ENCODE measurements at regions not wholly inside any gene's neighbourhood (a gene's known extent, or its start where the extent isn't known, plus 50 kb on each side); places are given as distances from the start of the nearest gene placed in this dataset.

GRCh38 chr4:26238426-26238777 lies 82.4 kb upstream of the RBPJ start:
- TF ChIP-seq TCF12 (IDR thresholded peaks at IDR 0.05; ENCODE audit: low read depth) (no peak), YY1 (IDR thresholded peaks at IDR 0.05; ENCODE audit: low read depth) (no peak), ZBTB7A (IDR thresholded peaks at IDR 0.05; ENCODE audit: low read depth) (no peak), TEAD4 (IDR thresholded peaks at IDR 0.05) (no peak), RAD21 (IDR thresholded peaks at IDR 0.05; ENCODE audit: low read depth) (no peak)
- TF ChIP-seq, protein P1, sequence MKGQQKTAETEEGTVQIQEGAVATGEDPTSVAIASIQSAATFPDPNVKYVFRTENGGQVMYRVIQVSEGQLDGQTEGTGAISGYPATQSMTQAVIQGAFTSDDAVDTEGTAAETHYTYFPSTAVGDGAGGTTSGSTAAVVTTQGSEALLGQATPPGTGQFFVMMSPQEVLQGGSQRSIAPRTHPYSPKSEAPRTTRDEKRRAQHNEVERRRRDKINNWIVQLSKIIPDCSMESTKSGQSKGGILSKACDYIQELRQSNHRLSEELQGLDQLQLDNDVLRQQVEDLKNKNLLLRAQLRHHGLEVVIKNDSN (IDR thresholded peaks at IDR 0.05) = no peak

GRCh38 chr4:26238778-26239679 lies 81.8 kb upstream of the RBPJ start:
- TF ChIP-seq CEBPB (IDR thresholded peaks at IDR 0.05) = no peak
- no peak for TF ChIP-seq TAF1 (IDR thresholded peaks at IDR 0.05; ENCODE audit: low read depth)
- no peak for TF ChIP-seq CREB1 (IDR thresholded peaks at IDR 0.05; ENCODE audit: low read depth)
- no peak for TF ChIP-seq EGR1 (IDR thresholded peaks at IDR 0.05)
- no peak for TF ChIP-seq FOXM1 (IDR thresholded peaks at IDR 0.05; ENCODE audit: borderline replicate concordance, low read depth)
- TF ChIP-seq, protein P2, sequence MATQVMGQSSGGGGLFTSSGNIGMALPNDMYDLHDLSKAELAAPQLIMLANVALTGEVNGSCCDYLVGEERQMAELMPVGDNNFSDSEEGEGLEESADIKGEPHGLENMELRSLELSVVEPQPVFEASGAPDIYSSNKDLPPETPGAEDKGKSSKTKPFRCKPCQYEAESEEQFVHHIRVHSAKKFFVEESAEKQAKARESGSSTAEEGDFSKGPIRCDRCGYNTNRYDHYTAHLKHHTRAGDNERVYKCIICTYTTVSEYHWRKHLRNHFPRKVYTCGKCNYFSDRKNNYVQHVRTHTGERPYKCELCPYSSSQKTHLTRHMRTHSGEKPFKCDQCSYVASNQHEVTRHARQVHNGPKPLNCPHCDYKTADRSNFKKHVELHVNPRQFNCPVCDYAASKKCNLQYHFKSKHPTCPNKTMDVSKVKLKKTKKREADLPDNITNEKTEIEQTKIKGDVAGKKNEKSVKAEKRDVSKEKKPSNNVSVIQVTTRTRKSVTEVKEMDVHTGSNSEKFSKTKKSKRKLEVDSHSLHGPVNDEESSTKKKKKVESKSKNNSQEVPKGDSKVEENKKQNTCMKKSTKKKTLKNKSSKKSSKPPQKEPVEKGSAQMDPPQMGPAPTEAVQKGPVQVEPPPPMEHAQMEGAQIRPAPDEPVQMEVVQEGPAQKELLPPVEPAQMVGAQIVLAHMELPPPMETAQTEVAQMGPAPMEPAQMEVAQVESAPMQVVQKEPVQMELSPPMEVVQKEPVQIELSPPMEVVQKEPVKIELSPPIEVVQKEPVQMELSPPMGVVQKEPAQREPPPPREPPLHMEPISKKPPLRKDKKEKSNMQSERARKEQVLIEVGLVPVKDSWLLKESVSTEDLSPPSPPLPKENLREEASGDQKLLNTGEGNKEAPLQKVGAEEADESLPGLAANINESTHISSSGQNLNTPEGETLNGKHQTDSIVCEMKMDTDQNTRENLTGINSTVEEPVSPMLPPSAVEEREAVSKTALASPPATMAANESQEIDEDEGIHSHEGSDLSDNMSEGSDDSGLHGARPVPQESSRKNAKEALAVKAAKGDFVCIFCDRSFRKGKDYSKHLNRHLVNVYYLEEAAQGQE (IDR thresholded peaks at IDR 0.05; ENCODE audit: low read depth) = no peak
- TF ChIP-seq MAX (IDR thresholded peaks at IDR 0.05) = no peak
- no peak for TF ChIP-seq ZBTB7A (IDR thresholded peaks at IDR 0.05; ENCODE audit: low read depth)
- TF ChIP-seq, protein P1 (IDR thresholded peaks at IDR 0.05) = no peak
- TF ChIP-seq YY1 (IDR thresholded peaks at IDR 0.05; ENCODE audit: low read depth) = no peak
- no peak for TF ChIP-seq RAD21 (IDR thresholded peaks at IDR 0.05; ENCODE audit: low read depth)

DNA sequence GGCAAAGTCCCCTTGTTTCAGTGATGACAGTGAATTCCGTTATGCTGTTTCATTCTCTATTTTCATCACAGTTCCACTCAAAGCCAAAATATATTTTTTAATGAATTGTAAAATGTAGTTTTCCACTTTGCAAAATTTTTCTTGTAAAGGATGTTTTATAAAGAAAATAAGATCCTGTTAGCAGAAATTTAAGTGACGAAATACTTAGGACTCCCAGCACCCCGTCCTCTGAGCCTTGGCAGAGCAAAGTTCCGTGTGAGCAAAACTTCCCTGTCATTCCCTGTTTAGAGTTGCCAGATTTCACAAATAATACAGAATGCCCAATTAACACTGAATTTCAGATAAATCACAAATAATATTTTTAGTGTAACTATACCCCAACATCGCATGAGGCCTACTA lies 81.0 kb upstream of the RBPJ start:
- no peak for TF ChIP-seq FOXM1 (IDR thresholded peaks at IDR 0.05; ENCODE audit: borderline replicate concordance, low read depth)
- TF ChIP-seq, protein P2 (IDR thresholded peaks at IDR 0.05; ENCODE audit: low read depth) = no peak
- TF ChIP-seq TCF12 (IDR thresholded peaks at IDR 0.05; ENCODE audit: low read depth) = no peak
- TF ChIP-seq CREB1 (IDR thresholded peaks at IDR 0.05; ENCODE audit: low read depth) = no peak
- TF ChIP-seq NFIC (IDR thresholded peaks at IDR 0.05) = no peak
- no peak for TF ChIP-seq RAD21 (IDR thresholded peaks at IDR 0.05; ENCODE audit: low read depth)
- TF ChIP-seq TEAD4 (IDR thresholded peaks at IDR 0.05) = no peak
- TF ChIP-seq CEBPB (IDR thresholded peaks at IDR 0.05) = no peak
- no peak for TF ChIP-seq YY1 (IDR thresholded peaks at IDR 0.05; ENCODE audit: low read depth)
- TF ChIP-seq MAX (IDR thresholded peaks at IDR 0.05) = no peak
- TF ChIP-seq TAF1 (IDR thresholded peaks at IDR 0.05; ENCODE audit: low read depth) = no peak
- no peak for TF ChIP-seq ZBTB7A (IDR thresholded peaks at IDR 0.05; ENCODE audit: low read depth)
- no peak for TF ChIP-seq EGR1 (IDR thresholded peaks at IDR 0.05)
- TF ChIP-seq, protein P1 (IDR thresholded peaks at IDR 0.05) = no peak
- no peak for TF ChIP-seq EP300 (IDR thresholded peaks at IDR 0.05; ENCODE audit: borderline replicate concordance)

GRCh38 chr4:26241179-26241578 lies 79.6 kb upstream of the RBPJ start:
- TF ChIP-seq EGR1 (IDR thresholded peaks at IDR 0.05) (no peak), TAF1 (IDR thresholded peaks at IDR 0.05; ENCODE audit: low read depth) (no peak), CEBPB (IDR thresholded peaks at IDR 0.05) (no peak), FOXM1 (IDR thresholded peaks at IDR 0.05; ENCODE audit: borderline replicate concordance, low read depth) (no peak), EP300 (IDR thresholded peaks at IDR 0.05; ENCODE audit: borderline replicate concordance) (no peak), ZBTB7A (IDR thresholded peaks at IDR 0.05; ENCODE audit: low read depth) (no peak), YY1 (IDR thresholded peaks at IDR 0.05; ENCODE audit: low read depth) (no peak)
- TF ChIP-seq, protein P2 (IDR thresholded peaks at IDR 0.05; ENCODE audit: low read depth) = no peak
- TF ChIP-seq, protein P1 (IDR thresholded peaks at IDR 0.05) = no peak
